RKO (cell line): ENCODE measurements at regions not wholly inside any gene's neighbourhood (a gene's known extent, or its start where the extent isn't known, plus 50 kb on each side); places are given as distances from the start of the nearest gene placed in this dataset.

Experiments
- DNase-seq: peaks from one replicate; pipeline ENCODE4 v3.0.0-alpha.2; 2016; ENCODE audit warnings: low spot score

GRCh38 chr16:85173981-85174751 is 61.9 kb upstream of the CIBAR2 start:
- peak; percentile 85 for DNase-seq

GRCh38 chr16:85174871-85175723 is 62.8 kb upstream of the CIBAR2 start:
- no peak for DNase-seq

GRCh38 chr16:85175724-85176233 is 63.5 kb upstream of the CIBAR2 start:
- DNase-seq: no peak

GRCh38 chr16:85176541-85177447 is 64.5 kb upstream of the CIBAR2 start:
- DNase-seq: no peak

- no peak for DNase-seq
These were observed 65.2 kb upstream of the CIBAR2 start for GRCh38 chr16:85177448-85177846.

- DNase-seq: no peak
These were observed 65.8 kb upstream of the CIBAR2 start for GRCh38 chr16:85178006-85178591.

GRCh38 chr16:85178596-85178995 is 66.3 kb upstream of the CIBAR2 start:
- no peak for DNase-seq

- DNase-seq: no peak
These were observed 67.2 kb upstream of the CIBAR2 start for GRCh38 chr16:85179344-85180046.

- DNase-seq: no peak
These were observed 68.0 kb upstream of the CIBAR2 start for GRCh38 chr16:85180047-85180826.

GRCh38 chr16:85180827-85181738 is 68.8 kb upstream of the CIBAR2 start:
- no peak for DNase-seq

GRCh38 chr16:85181739-85182129 is 69.5 kb upstream of the CIBAR2 start:
- DNase-seq: no peak

- no peak for DNase-seq
These were observed 70.0 kb upstream of the CIBAR2 start for GRCh38 chr16:85182286-85182685.

GRCh38 chr16:85182774-85183173 is 70.5 kb upstream of the CIBAR2 start:
- no peak for DNase-seq

- DNase-seq: no peak
These were observed 71.3 kb upstream of the CIBAR2 start for GRCh38 chr16:85183564-85183963.

- DNase-seq: no peak
These were observed 72.1 kb upstream of the CIBAR2 start for GRCh38 chr16:85184404-85184803.

- no peak for DNase-seq
These were observed 73.2 kb upstream of the CIBAR2 start for GRCh38 chr16:85185303-85186100.

GRCh38 chr16:85187002-85187401 is 74.7 kb upstream of the CIBAR2 start:
- DNase-seq: no peak

- no peak for DNase-seq
These were observed 75.2 kb upstream of the CIBAR2 start for GRCh38 chr16:85187447-85187846.
